ENCODE measurements at regions not wholly inside any gene's neighbourhood (a gene's known extent, or its start where the extent isn't known, plus 50 kb on each side); places are given as distances from the start of the nearest gene placed in this dataset.

GRCh38 chr6:147149826-147150225, 54.4 kb upstream of the STXBP5 start:
- TF ChIP-seq CTCF (conservative IDR thresholded peaks at IDR 0.05 in 1 of 2, IDR thresholded peaks at IDR 0.05 in 1 of 2; ENCODE audit: extremely low read depth in 1 of 2, insufficient read depth in 1 of 2, low read depth in 1 of 2, low read length in 2 of 2) (no peak), EZH2 (IDR thresholded peaks at IDR 0.05; ENCODE audit: borderline replicate concordance, low read length) (no peak)
